Ascending aorta (tissue), 2 donors: ENCODE measurements at regions not wholly inside any gene's neighbourhood (a gene's known extent, or its start where the extent isn't known, plus 50 kb on each side); places are given as distances from the start of the nearest gene placed in this dataset.

Source experiments
- DNase-seq, 2 donors: peaks; one replicate each; pipeline ENCODE4 v3.0.0-alpha.2; 2019; ENCODE audit warnings: low spot score in 2 of 2
- H3K27ac ChIP-seq, 2 donors: fragments of 200-600 bp; sonication (generic); one replicate each; pipeline ENCODE4 v1.5.1; 2016 to 2017; ENCODE audit warnings: mild to moderate bottlenecking in 1 of 2
- H3K27me3 ChIP-seq: fragments of 200-600 bp; sonication (generic); one replicate; pipeline ENCODE4 v1.5.1; 2017
- H3K36me3 ChIP-seq, 2 donors: fragments of 200-600 bp; sonication (generic); one replicate each; pipeline ENCODE4 v1.5.1; 2016
- H3K4me1 ChIP-seq, 2 donors: fragments of 200-600 bp; sonication (generic); one replicate each; pipeline ENCODE4 v1.5.1; 2016 to 2017; ENCODE audit warnings: mild to moderate bottlenecking in 1 of 2
- H3K4me3 ChIP-seq, 2 donors: fragments of 200-600 bp; sonication (generic); one replicate each; pipeline ENCODE4 v1.5.1; 2016 to 2017; ENCODE audit warnings: mild to moderate bottlenecking in 1 of 2
- H3K9me3 ChIP-seq, 2 donors: fragments of 200-600 bp; sonication (generic); one replicate each; pipeline ENCODE4 v1.5.1; 2016
- CTCF ChIP-seq, 3 experiments: fragments of 200-600 bp in 2 of 3; fragments of 450-650 bp in 1 of 3; sonication (generic) in 2 of 3; IDR thresholded peaks; one replicate each; pipeline ENCODE4 v1.5.1; 2016 to 2019; ENCODE audit warnings: antibody characterized with exemption in 3 of 3, mild to moderate bottlenecking in 1 of 3, moderate library complexity in 1 of 3
- intact Hi-C: fragments of 100-400 bp; cut with DNase I; formaldehyde crosslinking; loops from one replicate; pipeline ENCODE4 v1.15.1; 2023

GRCh38 chr13:34886121-34886875 is 55.8 kb upstream of the NBEA start:
- H3K36me3 ChIP-seq, result no peaks in the 10 kb centered on the region
- no peak overlapping the region for H3K4me3 ChIP-seq
- DNase-seq, result no peak
- no peaks in the 10 kb centered on the region for H3K27me3 ChIP-seq
- H3K27ac ChIP-seq, result no peak overlapping the region
- intact Hi-C loops, result no loop called here
- H3K9me3 ChIP-seq, result no peaks in the 10 kb centered on the region
- TF ChIP-seq CTCF (IDR thresholded peaks at IDR 0.05), result no peak
- no peaks in the 10 kb centered on the region for H3K4me1 ChIP-seq

DNA sequence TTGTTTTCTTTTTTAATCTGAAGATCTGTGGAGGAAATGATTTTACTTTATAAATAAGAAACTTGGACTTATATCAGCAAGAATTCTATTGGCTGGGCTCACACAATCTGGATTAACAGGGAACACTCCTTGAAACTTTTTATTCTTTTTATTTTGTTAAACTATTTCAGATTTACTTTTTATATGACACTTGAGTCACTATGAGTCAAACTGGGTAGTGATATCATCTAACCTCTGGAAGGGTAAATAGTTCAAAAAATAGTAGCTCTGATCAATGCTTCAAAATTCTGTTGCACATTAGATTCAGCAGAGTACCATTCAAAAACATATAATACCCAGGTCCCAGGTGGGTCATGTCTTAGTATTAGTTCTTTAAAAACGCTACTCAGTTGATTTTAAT is 55.1 kb upstream of the NBEA start:
- no peak for DNase-seq
- Histone ChIP-seq H3K4me3 (no peak overlapping the region), H3K9me3 (no peaks in the 10 kb centered on the region), H3K4me1 (no peaks in the 10 kb centered on the region), H3K27me3 (no peaks in the 10 kb centered on the region), H3K36me3 (no peaks in the 10 kb centered on the region), H3K27ac (no peak overlapping the region)
- intact Hi-C loops, result no loop called here
- no peak for TF ChIP-seq CTCF (IDR thresholded peaks at IDR 0.05)
